ENCODE measurements at regions not wholly inside any gene's neighbourhood (a gene's known extent, or its start where the extent isn't known, plus 50 kb on each side); places are given as distances from the start of the nearest gene placed in this dataset.

DNA sequence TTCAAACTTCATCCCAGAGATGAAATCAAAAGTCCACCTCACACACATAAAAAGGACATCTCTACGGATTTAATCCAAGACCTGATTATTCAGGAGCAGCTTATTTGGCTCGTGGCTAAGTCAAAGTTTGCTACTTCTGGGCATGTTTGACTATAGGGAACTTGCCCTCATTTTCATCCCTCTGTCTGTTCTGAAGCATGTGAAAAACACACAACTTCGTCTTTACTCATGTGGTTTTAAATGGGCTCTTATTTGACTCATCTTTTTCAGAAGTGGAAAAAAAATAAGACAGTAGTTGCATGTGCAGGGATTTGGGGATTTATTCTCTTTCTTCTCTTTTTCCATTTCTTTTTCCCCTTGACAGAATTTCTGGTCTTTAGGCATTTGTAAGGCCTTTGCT, 295.9 kb downstream of the TFEC start:
- no peaks in the 10 kb centered on the region for H3K36me3 ChIP-seq (ENCODE audit: insufficient read depth)
- H3K27me3 Mint-ChIP-seq (ENCODE audit: insufficient read depth, low read depth, poor library complexity), result peaks cover 3% of the 10 kb centered on the region
- no peaks in the 10 kb centered on the region for H3K9me3 Mint-ChIP-seq
- H3K27me3 ChIP-seq (ENCODE audit: insufficient read depth), result no peaks in the 10 kb centered on the region
- H3K4me1 ChIP-seq (ENCODE audit: insufficient read depth), result no peaks in the 10 kb centered on the region
- no peak overlapping the region for H3K4me2 ChIP-seq
- TF ChIP-seq STAT1 (IDR thresholded peaks at IDR 0.05; ENCODE audit: unreplicated experiment) (no peak), CREB1 (CRISPR knock-in tag; IDR thresholded peaks at IDR 0.05; ENCODE audit: low read depth) (no peak), JUNB (IDR thresholded peaks at IDR 0.05; ENCODE audit: unreplicated experiment) (no peak), NANOG (IDR thresholded peaks at IDR 0.05; ENCODE audit: borderline replicate concordance) (no peak), EZH2 (IDR thresholded peaks at IDR 0.05; ENCODE audit: low read depth, unreplicated experiment) (no peak), ZNF462 (CRISPR knock-in tag; IDR thresholded peaks at IDR 0.05) (no peak), ZNF114 (CRISPR knock-in tag; IDR thresholded peaks at IDR 0.05) (no peak), REST (IDR thresholded peaks at IDR 0.05; ENCODE audit: unreplicated experiment) (no peak), POLR2AphosphoS5 (IDR thresholded peaks at IDR 0.05; ENCODE audit: low read depth) (no peak), CTCF (conservative IDR thresholded peaks at IDR 0.05; ENCODE audit: low read depth in 2 of 2) (no peak), EZH2phosphoT487 (IDR thresholded peaks at IDR 0.05; ENCODE audit: unreplicated experiment) (no peak), ZNF331 (CRISPR knock-in tag; IDR thresholded peaks at IDR 0.05; ENCODE audit: low read depth) (no peak)
- TF ChIP-seq, protein P1, sequence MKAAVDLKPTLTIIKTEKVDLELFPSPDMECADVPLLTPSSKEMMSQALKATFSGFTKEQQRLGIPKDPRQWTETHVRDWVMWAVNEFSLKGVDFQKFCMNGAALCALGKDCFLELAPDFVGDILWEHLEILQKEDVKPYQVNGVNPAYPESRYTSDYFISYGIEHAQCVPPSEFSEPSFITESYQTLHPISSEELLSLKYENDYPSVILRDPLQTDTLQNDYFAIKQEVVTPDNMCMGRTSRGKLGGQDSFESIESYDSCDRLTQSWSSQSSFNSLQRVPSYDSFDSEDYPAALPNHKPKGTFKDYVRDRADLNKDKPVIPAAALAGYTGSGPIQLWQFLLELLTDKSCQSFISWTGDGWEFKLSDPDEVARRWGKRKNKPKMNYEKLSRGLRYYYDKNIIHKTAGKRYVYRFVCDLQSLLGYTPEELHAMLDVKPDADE (IDR thresholded peaks at IDR 0.05), result no peak
- ATAC-seq (no peak), DNase-seq (ENCODE audit: low spot score) (no peak)
- no peak overlapping the region for H3K4me3 Mint-ChIP-seq
- no peaks in the 10 kb centered on the region for H4K20me1 ChIP-seq (replicated peaks; ENCODE audit: insufficient read depth)
- peaks cover 4% of the 10 kb centered on the region for H3K4me1 Mint-ChIP-seq
- H3K79me2 ChIP-seq (replicated peaks; ENCODE audit: insufficient read depth), result no peaks in the 10 kb centered on the region
- no peak overlapping the region for H3K4me3 ChIP-seq
- H3F3A ChIP-seq (replicated peaks; ENCODE audit: low read depth), result no peaks in the 10 kb centered on the region
- H2AFZ ChIP-seq, result peak overlapping the region; percentile 16; the same call in 1 of the 2 replicates
- no peak overlapping the region for H3K27ac ChIP-seq (ENCODE audit: low read depth)
- H3K9me2 ChIP-seq (ENCODE audit: insufficient read depth), result no peaks in the 10 kb centered on the region
- no peak overlapping the region for H3K27ac Mint-ChIP-seq
- no peaks in the 10 kb centered on the region for H3K36me3 Mint-ChIP-seq (ENCODE audit: low read depth)
